HCEC 1CT (cell line): ENCODE measurements at regions not wholly inside any gene's neighbourhood (a gene's known extent, or its start where the extent isn't known, plus 50 kb on each side); places are given as distances from the start of the nearest gene placed in this dataset.

ENCODE experiments used
- DNase-seq: peaks from one replicate; pipeline ENCODE4 v3.0.0-alpha.2; 2017

DNA sequence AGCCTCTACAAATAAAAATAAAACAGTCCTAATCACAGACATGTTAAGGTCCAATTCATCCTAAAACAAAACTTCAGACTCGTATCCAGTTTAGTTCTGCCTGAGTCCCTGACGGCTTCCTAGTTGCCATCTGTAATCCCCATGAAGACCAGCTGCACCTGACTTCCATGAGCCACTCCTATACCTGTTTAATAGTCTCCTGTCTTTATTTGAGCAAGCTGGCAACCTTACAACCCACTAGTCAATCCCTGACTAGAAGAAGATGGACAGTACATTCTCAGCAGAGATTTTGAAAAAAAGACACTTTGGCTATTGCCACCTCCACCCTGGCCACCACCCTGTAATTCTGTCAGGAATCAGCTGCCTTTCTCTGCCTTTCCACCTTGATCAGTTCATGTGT is 197.7 kb downstream of the HIBADH start:
- no peak for DNase-seq

- DNase-seq: no peak
Measured at GRCh38 chr7:27466703-27467102, 196.0 kb downstream of the HIBADH start.

DNA sequence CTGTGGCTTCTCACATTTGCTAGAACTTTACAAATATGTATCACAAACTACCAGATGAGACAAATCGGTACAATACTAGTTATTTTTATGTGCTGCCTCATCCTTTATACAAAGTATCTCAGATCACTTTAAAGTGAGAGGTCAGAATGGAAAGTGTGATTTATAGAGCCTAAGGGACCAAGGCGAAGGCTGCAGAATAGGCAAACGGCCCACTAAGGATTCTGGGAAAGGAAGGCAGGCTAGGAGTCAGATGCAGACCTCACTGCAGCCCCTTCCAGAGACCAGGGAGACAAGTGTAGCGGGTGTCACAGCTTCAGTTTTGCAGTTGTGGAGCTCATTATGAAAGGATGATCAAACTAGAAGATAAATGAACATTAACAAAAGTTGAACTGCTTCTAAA is 190.6 kb downstream of the HIBADH start:
- no peak for DNase-seq
